SK-N-MC (cell line): ENCODE measurements at regions not wholly inside any gene's neighbourhood (a gene's known extent, or its start where the extent isn't known, plus 50 kb on each side); places are given as distances from the start of the nearest gene placed in this dataset.

Experiments used
- EZH2 ChIP-seq: fragments of 200-600 bp; sonication (generic); IDR thresholded peaks from one replicate; pipeline ENCODE4 v1.6.1; 2017; ENCODE audit warnings: antibody characterized with exemption
- FOXP2 ChIP-seq: optimal IDR thresholded peaks from 2 replicates; pipeline ENCODE3; 2011; ENCODE audit warnings: mild to moderate bottlenecking, moderate library complexity; ENCODE audit not compliant: insufficient read depth; ENCODE audit errors: extremely low read length, control extremely low read depth
- POLR2AphosphoS5 ChIP-seq: IDR thresholded peaks from 2 replicates; pipeline ENCODE4 v1.6.1; 2012; ENCODE audit warnings: mild to moderate bottlenecking, low read depth, low read length, borderline replicate concordance

GRCh38 chr22:27621486-27622070 lies 180.0 kb downstream of the MN1 start:
- TF ChIP-seq POLR2AphosphoS5 (no peak), FOXP2 (no peak), EZH2 (no peak)
